Fibroblast of the conjunctiva (primary cell): ENCODE measurements at regions not wholly inside any gene's neighbourhood (a gene's known extent, or its start where the extent isn't known, plus 50 kb on each side); places are given as distances from the start of the nearest gene placed in this dataset.

ENCODE experiments used
- DNase-seq: peaks from one replicate; pipeline ENCODE4 v3.0.0-alpha.2; 2010; ENCODE audit warnings: low read depth

GRCh38 chr21:27693376-27693775 is 726.5 kb upstream of the ADAMTS5 start:
- no peak for DNase-seq

GRCh38 chr21:27691516-27691915 is 724.6 kb upstream of the ADAMTS5 start:
- DNase-seq: no peak

GRCh38 chr21:27691006-27691405 is 724.1 kb upstream of the ADAMTS5 start:
- DNase-seq: no peak

- DNase-seq: no peak
Observed at GRCh38 chr21:27690426-27690825, 723.5 kb upstream of the ADAMTS5 start.

- no peak for DNase-seq
Observed at GRCh38 chr21:27688773-27689172, 721.9 kb upstream of the ADAMTS5 start.

GRCh38 chr21:27683292-27683691 is 716.4 kb upstream of the ADAMTS5 start:
- no peak for DNase-seq

GRCh38 chr21:27681841-27682240 is 715.0 kb upstream of the ADAMTS5 start:
- DNase-seq: peak; percentile 9

- DNase-seq: no peak
Observed at GRCh38 chr21:27681038-27681437, 714.1 kb upstream of the ADAMTS5 start.

GRCh38 chr21:27680181-27680580 is 713.3 kb upstream of the ADAMTS5 start:
- no peak for DNase-seq

GRCh38 chr21:27678511-27678910 is 711.6 kb upstream of the ADAMTS5 start:
- no peak for DNase-seq

- DNase-seq: no peak
Observed at GRCh38 chr21:27677546-27677945, 710.7 kb upstream of the ADAMTS5 start.

GRCh38 chr21:27675306-27675705 is 708.4 kb upstream of the ADAMTS5 start:
- no peak for DNase-seq

GRCh38 chr21:27674041-27674615 is 707.2 kb upstream of the ADAMTS5 start:
- DNase-seq: peak; percentile 63

GRCh38 chr21:27673581-27673980 is 706.7 kb upstream of the ADAMTS5 start:
- DNase-seq: no peak

- no peak for DNase-seq
Observed at GRCh38 chr21:27671207-27671606, 704.3 kb upstream of the ADAMTS5 start.

- no peak for DNase-seq
Observed at GRCh38 chr21:27653481-27653880, 686.6 kb upstream of the ADAMTS5 start.

- DNase-seq: no peak
Observed at GRCh38 chr21:27649762-27650161, 682.9 kb upstream of the ADAMTS5 start.

- peak; percentile 58 for DNase-seq
Observed at GRCh38 chr21:27649323-27649722, 682.4 kb upstream of the ADAMTS5 start.

- peak; percentile 60 for DNase-seq
Observed at GRCh38 chr21:27648560-27648959, 681.7 kb upstream of the ADAMTS5 start.

GRCh38 chr21:27647921-27648320 is 681.0 kb upstream of the ADAMTS5 start:
- no peak for DNase-seq

GRCh38 chr21:27647401-27647800 is 680.5 kb upstream of the ADAMTS5 start:
- no peak for DNase-seq

GRCh38 chr21:27646691-27647090 is 679.8 kb upstream of the ADAMTS5 start:
- DNase-seq: no peak

- no peak for DNase-seq
Observed at GRCh38 chr21:27646056-27646455, 679.2 kb upstream of the ADAMTS5 start.

GRCh38 chr21:27645285-27645684 is 678.4 kb upstream of the ADAMTS5 start:
- DNase-seq: no peak

GRCh38 chr21:27643326-27643725 is 676.4 kb upstream of the ADAMTS5 start:
- no peak for DNase-seq
